HG03139 (cell line): ENCODE measurements at regions not wholly inside any gene's neighbourhood (a gene's known extent, or its start where the extent isn't known, plus 50 kb on each side); places are given as distances from the start of the nearest gene placed in this dataset.
"Not testable (repeated sequence)": the region's sequence is repeated elsewhere in the genome, so short reads cannot be mapped to it uniquely, and the experiment has no call there.

ENCODE experiments used
- ATAC-seq: cut with Tn5 transposase; IDR thresholded peaks from one replicate; pipeline ENCODE4 v1.9.1; 2021; ENCODE audit not compliant: unreplicated experiment

DNA sequence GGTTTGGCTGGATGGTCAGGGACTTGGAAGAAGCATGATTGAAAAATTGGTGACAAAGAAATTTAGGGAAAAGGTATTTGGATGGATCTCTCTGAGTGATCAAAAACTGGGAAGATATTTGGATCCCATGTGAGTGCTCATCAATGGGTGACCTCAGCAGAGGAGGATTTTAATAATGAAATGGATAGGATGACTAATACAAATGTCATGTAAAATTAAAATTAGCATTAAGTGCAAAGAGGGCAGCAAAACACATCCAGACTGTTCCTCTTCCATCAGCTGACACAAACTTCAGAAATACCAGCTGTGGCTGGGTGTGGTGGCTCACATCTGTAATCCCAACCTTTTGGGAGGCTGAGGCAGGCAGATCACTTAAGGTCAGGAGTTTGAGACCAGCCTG, 151.7 kb downstream of the THBS2 start:
- ATAC-seq: no peak

DNA sequence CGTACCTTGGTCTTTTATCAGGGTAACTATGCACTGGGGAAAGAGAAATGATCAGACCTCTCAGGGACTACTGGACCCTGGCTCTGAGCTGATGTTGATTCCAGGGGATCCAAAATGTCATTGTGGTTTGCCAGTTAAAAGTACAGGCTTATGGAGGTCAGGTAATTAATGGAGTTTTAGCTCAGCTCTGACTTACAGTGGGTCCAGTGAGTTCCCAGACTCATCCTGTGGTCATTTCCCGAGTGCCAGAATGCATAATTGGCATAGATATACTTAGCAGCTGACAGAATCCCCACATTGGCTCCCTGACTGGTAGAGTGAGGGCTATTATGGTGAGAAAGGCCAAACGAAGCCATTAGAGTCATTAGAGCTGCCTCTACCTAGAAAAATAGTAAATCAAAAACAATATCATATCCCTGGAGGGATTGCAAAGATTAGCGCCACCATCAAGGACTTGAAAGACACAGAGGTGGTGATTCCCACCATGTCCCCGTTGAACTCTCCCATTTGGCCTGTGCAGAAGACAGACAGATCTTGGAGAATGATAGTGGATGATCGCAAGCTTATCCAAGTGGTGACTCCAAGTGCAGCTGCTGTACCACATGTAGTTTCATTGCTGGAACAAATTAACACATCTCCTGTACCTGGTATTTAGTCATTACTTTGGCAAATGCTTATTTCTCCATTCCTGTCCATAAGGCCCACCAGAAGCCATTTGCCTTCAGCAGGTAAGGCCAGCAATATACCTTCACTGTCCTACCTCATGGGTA, 152.4 kb downstream of the THBS2 start:
- ATAC-seq: no peak

DNA sequence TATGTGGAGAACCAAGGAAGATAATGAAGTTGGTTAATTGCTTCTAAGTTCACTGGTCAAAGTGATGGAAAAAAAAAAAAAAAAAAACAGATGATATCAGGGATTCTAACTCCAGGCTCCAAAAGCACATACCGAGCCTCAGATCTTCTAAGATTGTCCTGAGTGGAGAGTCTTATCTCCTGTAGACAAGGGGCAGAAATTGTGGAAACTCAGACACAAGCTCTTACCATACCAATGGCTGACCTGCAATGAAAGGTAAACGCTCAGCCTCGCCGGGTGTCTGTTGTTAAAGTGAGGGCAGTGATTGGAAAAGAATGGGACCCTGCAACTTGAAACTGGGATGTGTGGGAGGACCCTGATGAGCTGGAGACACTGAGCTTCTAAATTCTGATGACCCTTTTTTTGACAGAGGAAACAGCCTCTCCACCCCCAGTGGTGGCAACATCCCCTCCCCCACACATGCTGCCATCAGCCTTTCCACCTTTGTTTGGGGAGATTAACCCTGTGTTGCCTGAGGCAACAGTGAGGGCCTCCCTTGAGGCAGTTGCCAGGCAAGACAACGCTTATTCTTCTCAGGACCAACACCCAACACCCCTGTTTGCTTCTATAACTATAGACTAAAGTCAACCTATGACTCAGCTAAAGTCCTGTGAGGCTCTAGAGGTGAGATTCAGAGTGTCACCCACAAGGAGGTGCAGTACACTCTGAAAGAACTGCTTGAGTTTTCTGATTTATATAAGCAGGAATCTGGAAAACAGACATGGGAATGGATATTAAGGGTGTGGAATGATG, 154.0 kb downstream of the THBS2 start:
- no peak for ATAC-seq

DNA sequence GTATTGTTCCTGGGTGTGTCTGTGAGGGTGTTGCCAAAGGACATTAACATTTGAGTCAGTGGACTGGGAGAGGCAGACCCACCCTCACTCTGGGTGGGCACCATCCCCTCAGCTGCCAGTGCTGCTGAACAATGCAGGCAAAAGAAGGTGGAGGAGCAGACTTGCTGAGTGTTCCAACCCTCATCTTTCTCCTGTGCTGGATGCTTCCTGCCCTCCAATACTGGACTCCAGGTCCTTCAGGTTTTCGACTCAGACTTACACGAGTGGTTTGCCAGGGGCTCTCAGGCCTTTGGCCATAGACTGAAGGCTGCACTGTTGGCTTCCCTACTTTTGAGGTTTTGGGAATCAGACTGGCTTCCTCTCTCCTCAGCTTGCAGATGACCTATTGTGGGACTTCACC, 155.0 kb downstream of the THBS2 start:
- not testable (repeated sequence) for ATAC-seq

DNA sequence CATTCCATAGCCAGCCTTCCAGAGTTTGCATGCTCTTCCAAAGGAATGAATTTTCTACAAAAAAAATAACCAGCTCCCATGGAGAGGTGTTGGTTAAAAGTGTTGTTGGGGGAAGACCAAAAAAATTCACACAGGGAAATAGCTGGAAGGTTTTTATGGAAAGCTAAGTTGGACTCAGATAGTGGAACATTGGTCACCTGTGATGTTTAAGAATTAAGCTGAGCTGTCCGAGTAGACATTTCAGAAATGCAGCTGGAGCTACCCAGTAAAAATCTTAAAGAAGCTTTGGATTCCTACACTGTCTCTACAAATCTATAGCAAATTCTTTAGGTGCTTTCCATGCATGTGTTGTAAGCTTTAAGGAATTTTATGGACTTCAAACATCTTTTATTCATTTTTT, 155.5 kb downstream of the THBS2 start:
- no peak for ATAC-seq

DNA sequence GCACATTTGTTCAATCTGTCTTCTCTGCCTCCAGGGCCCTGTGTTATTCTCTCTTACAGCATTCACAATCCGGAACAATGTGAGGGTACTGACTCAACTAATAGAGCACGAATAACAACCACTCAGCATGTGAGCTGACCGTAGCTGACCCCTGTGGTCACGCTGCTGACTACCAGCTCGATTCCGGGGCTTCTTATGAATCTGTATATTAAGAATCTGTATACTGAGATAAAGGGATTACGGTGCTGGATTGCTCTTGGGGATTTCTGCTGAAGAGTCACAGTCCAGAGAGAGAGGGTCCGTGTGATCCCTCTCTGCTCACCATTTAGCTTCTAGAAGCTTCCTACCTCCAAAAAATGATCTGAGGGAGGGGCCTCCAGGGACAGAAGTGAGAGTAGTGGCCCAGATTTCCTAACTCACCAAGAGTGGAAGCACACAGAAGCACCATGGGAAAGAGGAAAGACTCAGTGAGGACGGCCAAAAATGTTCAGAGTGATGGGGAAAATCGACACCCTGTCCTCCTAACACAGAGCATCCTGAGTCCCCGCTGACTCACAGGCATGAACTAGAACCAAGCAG, 156.2 kb downstream of the THBS2 start:
- ATAC-seq: no peak

DNA sequence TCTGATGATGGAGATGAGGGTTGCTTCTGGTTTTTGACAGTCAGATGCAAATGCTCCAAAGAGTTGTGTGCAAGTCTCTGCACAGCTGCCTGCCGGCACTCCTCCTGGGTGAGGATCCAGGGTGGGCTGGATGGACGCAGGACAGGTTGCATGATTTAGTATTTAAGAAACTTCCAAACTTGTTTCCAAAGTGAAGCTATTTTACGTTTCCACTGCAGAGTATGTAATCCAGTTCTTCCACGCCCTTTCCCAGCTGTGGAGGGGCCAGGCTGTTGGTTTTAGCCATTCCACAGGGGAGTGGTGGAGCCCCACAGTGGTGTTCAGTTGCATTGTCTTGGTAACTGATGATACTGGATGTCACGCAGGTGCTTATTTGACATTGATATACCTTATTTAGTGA, 157.3 kb downstream of the THBS2 start:
- no peak for ATAC-seq

DNA sequence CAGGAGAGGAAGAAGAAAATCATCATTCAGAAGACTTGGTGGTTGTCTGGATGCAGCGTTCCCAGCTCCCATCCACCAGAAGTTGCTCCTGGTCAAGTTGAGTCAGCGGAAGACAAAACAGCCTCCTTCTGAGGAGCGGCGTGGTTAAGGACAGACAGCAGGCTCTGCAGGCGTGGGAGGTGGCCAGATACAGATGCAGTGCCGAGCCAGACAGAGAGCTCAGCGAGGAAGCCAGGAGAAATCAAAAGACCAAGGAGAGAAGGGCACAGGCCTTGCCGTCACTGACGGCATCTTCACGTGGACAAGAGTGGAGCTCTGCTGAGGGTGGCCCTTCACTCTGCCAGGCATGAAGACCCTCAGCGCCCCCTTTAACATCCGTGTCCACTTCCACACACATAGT, 158.5 kb downstream of the THBS2 start:
- ATAC-seq: no peak

DNA sequence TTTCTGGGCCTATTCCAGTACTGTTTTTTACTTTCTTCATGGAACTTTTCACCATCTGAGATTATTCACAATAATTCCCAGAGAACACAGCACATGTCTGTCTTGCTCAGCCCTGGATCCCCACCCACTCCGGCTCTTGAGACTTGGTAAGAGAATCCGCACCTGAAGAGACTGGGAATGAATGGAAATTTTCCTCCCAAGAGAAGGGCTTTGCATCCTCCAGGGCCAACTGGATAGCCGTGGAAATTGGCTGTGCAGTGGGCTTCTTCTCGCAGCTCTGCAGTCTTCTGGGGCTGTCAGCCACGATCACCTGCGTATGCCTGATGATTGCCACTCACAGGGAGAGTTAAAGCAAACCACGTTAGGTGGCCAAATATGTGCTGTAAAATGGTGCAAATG, 159.1 kb downstream of the THBS2 start:
- no peak for ATAC-seq

DNA sequence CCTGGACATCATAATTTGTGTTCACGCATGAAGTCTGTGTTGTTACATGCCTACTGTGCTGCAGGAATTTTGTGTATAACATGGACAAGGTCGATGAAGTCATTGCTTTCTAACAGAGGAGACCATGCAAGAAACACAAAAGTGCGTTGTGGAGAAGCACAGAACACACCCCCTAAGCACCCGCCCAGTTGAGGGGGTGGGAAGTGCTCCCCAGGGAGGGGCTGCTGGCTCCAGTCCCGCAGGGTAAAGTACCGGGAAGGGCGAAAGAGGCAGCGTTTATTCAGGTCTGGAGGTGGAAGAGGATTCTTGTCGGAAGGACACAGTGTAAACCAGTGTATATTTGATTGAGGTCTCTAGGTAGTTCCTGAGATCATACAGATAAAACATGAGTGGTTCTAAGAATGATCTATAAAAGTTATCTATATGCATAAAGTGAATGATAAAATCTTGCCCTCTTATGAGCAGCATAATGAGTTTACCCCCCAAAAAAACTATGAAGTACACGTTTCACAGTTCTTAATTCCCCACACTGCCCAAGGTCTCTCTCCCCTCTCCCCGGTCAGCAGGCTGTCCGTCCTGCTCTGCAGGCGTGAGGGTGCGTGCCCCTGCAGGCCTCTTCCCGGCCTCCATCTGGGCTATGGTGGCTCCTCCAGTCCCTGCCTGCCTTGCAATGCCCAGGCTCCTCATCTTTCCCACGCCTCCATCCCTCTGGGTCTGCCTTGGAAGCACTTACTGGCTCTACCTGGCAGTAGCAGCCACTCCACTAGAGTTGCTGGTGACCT, 159.7 kb downstream of the THBS2 start:
- ATAC-seq: no peak

DNA sequence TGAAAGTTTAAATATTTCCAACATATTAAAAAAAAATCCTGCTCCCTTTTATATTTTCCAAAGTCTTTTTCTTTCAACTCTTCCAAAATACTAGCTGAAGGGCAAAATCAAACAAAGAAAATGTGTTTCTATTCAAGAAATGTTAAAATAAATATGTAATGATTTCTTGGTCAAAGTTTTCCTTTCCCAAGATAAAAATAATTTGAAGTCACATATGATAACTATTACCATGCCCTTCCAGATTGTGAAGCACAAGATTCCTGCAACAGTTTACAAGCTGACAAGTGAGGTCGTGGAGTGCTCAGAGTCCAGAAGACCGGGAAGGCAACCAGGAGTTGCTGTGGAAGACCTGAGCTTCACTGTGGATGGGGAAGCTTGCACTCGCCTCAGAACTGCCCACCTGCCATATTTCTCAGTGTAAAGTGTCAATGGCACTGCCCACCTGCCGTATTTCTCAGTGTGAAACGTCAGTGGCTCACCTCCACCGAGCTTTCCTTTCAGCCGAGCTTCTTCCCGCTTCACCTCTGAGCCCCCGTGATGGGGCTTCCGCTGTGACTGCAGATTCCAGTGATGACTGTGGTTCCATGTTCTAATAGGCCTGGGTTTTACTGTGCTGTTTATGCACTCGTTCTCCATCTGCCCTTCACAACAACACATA, 160.5 kb downstream of the THBS2 start:
- ATAC-seq: no peak

DNA sequence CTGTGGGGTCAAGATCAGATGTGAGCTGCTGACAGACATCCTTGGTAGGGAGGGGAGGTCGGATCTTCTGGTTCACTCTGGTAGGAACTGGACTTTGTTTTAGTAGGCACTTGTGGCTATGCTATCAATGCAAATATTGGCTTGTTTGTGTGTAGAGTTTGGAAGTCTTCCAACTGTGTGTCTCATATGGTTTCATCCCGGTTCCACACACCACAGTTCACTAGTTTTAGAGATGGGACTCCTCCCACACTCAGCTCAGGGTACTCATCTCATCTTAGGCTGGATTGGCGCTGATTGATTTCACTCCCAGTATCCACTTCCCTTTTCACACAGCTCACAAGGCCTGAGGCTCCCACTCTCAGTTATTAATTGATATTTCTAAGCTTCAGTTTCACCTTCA, 161.3 kb downstream of the THBS2 start:
- no peak for ATAC-seq

DNA sequence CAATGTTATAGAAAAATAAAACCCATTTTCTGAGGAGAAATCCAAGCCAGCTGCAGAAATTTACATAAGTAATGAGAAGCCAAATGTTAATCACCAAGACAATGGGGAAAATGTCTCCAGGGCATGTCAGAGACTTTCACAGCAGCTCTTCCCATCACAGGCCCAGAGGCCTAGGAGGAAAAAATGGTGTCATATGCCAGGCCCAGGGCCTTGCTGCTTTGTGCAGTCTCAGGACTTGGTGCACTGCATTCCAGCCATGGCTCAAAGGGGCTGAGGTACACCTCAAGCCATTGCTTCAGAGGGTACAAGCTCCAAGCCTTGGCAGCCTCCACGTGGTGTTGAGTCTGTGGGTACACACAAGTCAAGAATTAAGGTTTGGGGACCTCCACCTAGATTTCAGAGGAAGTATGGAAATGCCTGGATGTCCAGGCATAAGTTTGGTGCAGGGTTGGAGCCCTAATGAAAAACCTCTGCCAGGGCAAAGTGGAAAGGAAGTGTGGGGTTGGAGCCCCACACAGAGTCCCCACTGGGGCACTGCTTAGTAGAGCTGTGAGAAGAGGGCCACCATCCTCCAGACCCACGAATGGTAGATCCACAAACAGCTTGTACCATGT, 163.0 kb downstream of the THBS2 start:
- not testable (repeated sequence) for ATAC-seq

DNA sequence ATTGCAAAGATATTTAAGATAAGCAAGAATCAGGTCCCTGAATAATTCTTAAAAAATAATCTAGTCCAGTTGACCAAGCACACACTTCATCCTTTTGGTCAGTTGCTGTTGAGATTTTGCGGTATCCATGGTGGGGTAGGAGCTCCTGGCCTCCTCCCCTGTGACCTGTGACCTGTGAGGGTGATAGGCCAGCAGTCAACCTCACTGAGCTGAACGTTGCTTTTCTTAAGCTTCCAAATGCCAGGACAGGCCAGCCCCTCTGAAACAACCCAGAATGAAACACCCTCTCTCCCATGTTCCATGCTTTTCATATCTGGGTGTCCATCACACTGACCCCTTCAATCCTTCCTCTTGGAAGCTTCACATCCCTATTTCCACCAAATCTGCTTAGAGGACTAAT, 164.9 kb downstream of the THBS2 start:
- no peak for ATAC-seq

DNA sequence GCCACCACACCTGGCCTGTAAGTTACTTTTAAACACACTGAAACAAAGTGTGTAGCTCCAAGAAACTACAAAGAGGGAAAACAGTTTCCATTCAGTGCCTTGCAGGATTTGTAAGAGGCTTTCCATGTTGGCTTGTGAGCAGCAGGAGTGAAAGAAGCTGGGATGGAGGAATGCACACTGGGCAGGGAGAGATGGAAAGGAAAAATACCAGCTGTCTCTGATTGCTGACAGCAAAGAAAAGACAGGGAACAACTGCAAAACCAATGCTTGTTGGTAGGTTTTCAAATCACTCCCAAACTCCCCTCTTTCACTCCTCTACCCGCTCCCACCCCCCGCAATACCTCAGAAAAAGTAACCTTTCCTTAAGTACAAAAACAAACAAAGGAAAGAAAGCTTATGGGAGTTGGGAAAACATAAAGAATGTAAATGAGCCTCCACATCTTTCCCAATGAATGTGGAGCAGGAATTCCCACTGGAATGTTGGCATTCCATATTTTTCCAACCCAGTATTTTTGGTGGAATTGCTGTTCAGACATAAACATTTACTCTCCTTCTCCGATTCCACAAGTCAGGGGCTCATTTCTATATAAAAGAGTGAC, 166.1 kb downstream of the THBS2 start:
- no peak for ATAC-seq

DNA sequence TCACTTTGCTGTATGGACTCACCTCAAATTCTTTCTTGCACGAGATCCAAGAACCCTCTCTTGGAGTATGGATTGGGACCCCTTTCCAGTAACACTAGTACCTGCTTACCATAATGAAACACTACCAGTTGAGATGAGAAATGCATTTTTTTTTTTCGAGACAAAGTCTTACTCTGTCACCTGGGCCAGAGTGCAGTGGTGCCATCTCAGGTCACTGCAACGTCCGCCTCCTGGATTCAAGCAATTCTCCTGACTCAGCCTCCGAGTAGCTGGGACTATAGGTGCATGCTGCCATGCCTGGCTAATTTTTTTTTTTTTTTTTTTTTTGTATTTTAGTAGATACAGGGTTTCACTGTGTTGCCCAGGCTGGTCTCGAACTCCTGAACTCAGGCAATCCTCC, 167.0 kb downstream of the THBS2 start:
- not testable (repeated sequence) for ATAC-seq

DNA sequence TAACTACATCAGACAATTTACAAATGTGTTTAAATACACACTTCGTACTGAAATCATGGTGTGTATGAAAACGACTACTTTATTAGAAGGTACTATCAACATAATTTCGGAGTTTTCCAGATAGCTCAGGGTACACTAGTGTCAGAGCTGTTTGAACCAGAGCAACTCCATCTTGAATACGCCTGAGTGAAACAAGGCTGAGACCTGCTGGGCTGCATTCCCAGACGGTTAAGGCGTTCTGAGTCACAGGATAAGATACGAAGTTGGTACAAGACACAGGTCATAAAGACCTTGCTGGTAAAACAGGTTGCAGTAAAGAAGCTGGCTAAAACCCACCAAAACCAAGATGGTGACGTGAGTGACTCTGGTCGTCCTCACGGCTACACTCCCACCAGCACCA, 167.6 kb downstream of the THBS2 start:
- no peak for ATAC-seq

DNA sequence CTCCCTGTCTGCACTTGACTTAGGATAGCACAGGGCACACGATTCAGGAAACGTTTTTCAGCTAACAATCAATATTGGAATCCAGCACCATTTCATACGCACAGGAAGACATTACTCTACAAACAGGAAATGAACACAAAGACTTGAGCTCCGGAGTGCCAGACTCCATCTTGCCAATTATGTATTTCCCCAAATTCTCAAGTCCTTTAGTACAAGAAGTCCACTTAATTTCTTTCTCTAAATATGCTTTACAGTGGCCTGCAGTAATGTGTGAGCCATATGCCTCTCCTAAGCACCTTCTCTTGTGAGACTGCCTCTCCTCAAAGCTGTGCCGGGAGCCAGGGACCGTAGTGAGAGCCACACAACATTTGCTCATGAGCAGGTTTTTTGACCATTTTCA, 168.2 kb downstream of the THBS2 start:
- ATAC-seq: no peak

DNA sequence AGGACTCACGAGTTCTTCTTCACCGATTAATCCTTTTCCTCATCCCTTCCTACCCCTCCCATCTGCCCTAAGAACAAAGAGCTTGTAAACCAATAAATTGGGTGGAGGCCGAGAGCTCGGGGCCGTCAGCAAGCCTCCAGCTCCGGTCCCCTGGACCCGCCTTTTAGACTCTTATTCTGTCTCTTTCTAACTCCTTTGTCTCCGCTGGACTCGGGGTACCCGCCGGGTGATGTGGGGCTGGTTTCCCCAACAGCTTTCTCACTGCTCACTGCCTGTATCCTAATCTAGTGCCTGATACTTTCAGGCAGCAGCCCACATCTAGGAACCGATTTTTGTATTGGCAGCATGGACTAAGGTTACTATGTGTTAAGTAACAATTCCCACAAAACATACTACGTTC, 169.1 kb downstream of the THBS2 start:
- not testable (repeated sequence) for ATAC-seq

DNA sequence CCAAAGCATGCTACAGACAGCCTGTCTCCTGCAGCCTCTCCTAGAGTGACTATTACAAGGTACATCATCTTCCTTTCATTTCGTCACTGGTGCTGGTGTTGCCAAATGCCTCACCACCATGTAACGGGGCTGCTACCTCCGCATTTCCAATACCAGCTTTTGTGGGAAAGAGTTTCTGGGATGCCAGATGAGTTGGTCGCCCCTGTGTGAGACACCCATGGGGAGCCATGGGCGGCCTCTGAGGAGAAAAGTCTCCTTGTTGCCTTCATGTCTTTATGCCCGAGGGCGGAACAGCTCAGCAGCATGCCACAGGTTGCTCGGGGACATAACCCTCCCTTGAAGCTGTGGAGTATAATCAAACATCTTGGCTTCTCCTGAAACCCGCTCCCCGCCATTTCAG, 169.6 kb downstream of the THBS2 start:
- no peak for ATAC-seq
